ENCODE measurements at regions not wholly inside any gene's neighbourhood (a gene's known extent, or its start where the extent isn't known, plus 50 kb on each side); places are given as distances from the start of the nearest gene placed in this dataset.

DNA sequence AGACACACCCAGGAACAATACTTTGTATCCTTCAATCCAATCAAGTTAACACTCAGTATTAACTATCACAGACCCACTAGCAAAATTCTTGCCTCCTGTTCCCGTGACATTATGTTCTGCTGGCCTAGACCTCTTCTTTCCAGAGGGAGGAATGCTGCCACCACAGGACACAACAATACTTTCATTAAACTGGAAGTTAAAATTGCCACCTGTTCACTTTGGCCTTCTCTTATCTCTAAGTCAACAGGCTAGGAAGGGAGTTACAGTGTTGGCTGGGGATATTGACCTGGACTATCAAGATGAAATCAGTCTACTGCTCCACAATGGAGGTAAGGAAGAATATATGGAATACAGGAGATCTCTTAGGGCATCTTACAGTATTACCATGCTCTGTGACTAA, 1000.4 kb upstream of the GBE1 start:
- Histone ChIP-seq H3K4me1 (no peaks in the 10 kb centered on the region), H3K4me2 (no peak overlapping the region), H3K27me3 (no peaks in the 10 kb centered on the region), H3K9me3 (replicated peaks in 1 of 11) (no peaks in the 10 kb centered on the region), H3K36me3 (no peaks in the 10 kb centered on the region), H3K9ac (no peak overlapping the region), H4K20me1 (no peaks in the 10 kb centered on the region), H3K4me3 (no peak overlapping the region), H3K27ac (no peak overlapping the region)
- TF ChIP-seq Cebpa-rat (IDR thresholded peaks at IDR 0.05), result no peak

DNA sequence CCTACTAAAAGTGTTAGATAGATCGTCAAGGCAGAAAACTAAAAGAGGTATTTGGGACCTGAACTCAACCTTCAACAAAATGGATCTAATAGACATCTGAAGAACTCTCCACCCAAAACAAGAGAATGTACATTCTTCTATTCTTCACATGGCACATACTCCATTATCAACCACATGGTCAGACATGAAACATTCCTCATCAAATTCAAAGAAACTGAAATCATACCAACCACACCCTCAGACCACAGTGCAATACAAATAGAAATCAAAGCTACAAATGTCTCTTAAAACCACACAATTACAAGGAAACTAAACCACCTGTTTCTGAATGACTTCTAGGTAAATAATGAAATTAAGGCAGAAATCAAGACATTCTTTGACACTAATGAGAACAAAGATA, 984.1 kb upstream of the GBE1 start:
- TF ChIP-seq Cebpa-rat (IDR thresholded peaks at IDR 0.05), result no peak
- Histone ChIP-seq H3K9me3 (replicated peaks in 1 of 11) (no peaks in the 10 kb centered on the region), H3K36me3 (no peaks in the 10 kb centered on the region), H3K27me3 (no peaks in the 10 kb centered on the region), H3K4me3 (no peak overlapping the region), H3K4me1 (no peaks in the 10 kb centered on the region), H3K4me2 (no peak overlapping the region), H3K9ac (no peak overlapping the region), H3K27ac (no peak overlapping the region), H4K20me1 (no peaks in the 10 kb centered on the region)

DNA sequence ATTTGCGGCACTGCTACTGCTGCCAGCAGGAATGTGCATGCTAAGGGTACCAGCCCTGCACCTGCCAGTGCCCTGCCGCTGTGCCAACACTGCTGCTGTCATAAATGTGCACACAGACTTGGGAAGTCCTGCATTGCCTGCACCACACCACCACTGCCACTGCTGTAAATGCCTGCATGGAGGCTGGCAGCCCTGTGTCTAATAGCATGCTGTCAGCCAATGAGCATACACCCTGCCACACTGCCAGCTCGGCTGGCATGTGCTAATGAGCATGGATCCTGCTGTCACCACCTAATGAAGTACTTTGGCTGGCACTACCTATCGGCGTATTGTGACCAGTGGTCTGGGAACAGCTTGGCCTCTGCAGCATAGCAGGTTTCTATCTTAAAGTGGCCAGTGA, 981.8 kb upstream of the GBE1 start:
- TF ChIP-seq Cebpa-rat (IDR thresholded peaks at IDR 0.05), result no peak
- no peak overlapping the region for H3K4me3 ChIP-seq

DNA sequence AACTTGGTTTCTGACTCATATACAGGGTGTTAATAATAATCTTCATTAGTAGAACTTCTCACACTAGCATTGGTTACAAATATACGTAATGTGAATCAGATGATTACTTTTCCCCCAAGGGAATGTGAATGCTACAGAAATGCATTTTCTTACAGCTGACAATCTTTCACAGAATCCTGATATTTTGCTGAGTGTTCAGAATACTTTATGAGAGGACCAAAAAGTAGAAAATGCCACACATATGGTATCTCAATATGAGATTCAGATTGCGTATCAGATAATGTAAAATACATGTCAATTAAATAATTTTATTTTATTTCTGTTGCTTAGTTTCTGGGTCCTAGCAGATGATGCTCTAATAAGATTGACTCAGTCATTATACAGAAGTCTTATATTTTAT, 979.9 kb upstream of the GBE1 start:
- no peak overlapping the region for H3K4me2 ChIP-seq
- no peaks in the 10 kb centered on the region for H3K27me3 ChIP-seq
- no peak overlapping the region for H3K27ac ChIP-seq
- no peaks in the 10 kb centered on the region for H4K20me1 ChIP-seq
- H3K9ac ChIP-seq, result no peak overlapping the region
- H3K9me3 ChIP-seq (replicated peaks in 1 of 11), result no peaks in the 10 kb centered on the region
- H3K4me3 ChIP-seq, result no peak overlapping the region
- no peak for TF ChIP-seq Cebpa-rat (IDR thresholded peaks at IDR 0.05)
- H3K4me1 ChIP-seq, result peaks cover 4 to 7% (median 6%) of the 10 kb centered on the region in 10 experiments; a peak in 15 of 20 replicates
- no peaks in the 10 kb centered on the region for H3K36me3 ChIP-seq

More for the DNA sequence above, 981.8 kb upstream of the GBE1 start:
- Histone ChIP-seq H3K9me3 (replicated peaks in 1 of 11) (no peaks in the 10 kb centered on the region), H3K4me1 (no peaks in the 10 kb centered on the region), H3K27me3 (no peaks in the 10 kb centered on the region), H3K36me3 (no peaks in the 10 kb centered on the region), H3K27ac (no peak overlapping the region), H4K20me1 (no peaks in the 10 kb centered on the region), H3K9ac (no peak overlapping the region), H3K4me2 (no peak overlapping the region)

DNA sequence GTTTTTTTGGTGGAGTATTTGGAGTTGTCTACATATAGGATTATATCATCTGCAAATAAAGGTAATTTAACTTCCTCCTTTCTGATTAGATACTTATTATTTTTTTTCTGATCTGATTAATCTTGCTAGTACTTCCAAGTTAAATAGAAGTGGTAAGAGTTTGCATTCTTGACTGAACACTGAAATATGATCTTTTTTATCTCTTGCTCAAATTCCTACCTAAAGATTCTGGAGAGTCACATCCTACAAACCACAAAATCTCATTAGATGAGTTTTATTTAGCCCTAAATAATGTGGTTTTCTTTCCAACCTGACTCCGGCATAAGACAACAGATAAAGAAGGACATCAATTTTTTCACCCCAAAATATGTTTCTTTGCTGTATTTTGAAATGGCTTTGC, 977.9 kb upstream of the GBE1 start:
- Histone ChIP-seq H3K9ac (no peak overlapping the region), H3K36me3 (no peaks in the 10 kb centered on the region), H3K4me1 (peaks cover 4 to 8% (median 6%) of the 10 kb centered on the region in 10 experiments; a peak in 15 of 20 replicates), H3K4me2 (no peak overlapping the region), H3K9me3 (replicated peaks in 1 of 11) (no peaks in the 10 kb centered on the region), H4K20me1 (no peaks in the 10 kb centered on the region), H3K4me3 (no peak overlapping the region), H3K27ac (no peak overlapping the region), H3K27me3 (no peaks in the 10 kb centered on the region)
- no peak for TF ChIP-seq Cebpa-rat (IDR thresholded peaks at IDR 0.05)

DNA sequence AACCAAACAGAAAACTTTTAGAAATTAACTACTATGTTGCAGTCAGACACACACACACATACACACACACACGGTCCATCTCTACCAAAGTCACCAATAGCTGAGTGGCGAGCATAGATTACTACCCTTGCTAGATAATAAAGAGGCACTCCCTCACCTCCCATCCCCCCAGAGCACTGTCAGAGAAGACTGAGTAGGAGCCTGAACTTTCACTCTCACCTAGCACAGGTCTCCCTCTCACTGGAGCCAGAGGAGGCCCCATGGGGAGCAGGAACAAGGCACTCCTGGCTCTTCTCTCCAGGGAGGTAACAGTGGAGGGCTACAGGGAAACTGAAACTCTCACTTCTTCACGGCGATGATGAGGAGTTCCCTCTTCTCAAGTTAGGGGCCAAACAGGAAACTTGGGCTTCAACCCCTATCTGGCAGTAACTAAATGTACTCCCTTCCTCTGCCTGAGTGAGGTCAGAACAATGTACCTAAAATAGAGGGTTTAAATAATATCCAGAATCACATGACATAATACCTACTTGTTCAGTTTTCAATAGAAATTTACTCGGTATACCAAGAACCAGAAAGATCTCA, 975.3 kb upstream of the GBE1 start:
- H3K4me1 ChIP-seq, result peaks cover 4 to 8% (median 6%) of the 10 kb centered on the region in 10 experiments; a peak in 15 of 20 replicates
- H3K4me2 ChIP-seq, result peak overlapping the region; percentile 2 to 78 (median 41); a peak in 19 of 22 replicates
- H3K4me3 ChIP-seq, result no peak overlapping the region
- H4K20me1 ChIP-seq, result no peaks in the 10 kb centered on the region
- no peak overlapping the region for H3K9ac ChIP-seq
- no peak overlapping the region for H3K27ac ChIP-seq
- no peaks in the 10 kb centered on the region for H3K36me3 ChIP-seq
- H3K27me3 ChIP-seq, result no peaks in the 10 kb centered on the region
- no peaks in the 10 kb centered on the region for H3K9me3 ChIP-seq (replicated peaks in 1 of 11)
- no peak for TF ChIP-seq Cebpa-rat (IDR thresholded peaks at IDR 0.05)

DNA sequence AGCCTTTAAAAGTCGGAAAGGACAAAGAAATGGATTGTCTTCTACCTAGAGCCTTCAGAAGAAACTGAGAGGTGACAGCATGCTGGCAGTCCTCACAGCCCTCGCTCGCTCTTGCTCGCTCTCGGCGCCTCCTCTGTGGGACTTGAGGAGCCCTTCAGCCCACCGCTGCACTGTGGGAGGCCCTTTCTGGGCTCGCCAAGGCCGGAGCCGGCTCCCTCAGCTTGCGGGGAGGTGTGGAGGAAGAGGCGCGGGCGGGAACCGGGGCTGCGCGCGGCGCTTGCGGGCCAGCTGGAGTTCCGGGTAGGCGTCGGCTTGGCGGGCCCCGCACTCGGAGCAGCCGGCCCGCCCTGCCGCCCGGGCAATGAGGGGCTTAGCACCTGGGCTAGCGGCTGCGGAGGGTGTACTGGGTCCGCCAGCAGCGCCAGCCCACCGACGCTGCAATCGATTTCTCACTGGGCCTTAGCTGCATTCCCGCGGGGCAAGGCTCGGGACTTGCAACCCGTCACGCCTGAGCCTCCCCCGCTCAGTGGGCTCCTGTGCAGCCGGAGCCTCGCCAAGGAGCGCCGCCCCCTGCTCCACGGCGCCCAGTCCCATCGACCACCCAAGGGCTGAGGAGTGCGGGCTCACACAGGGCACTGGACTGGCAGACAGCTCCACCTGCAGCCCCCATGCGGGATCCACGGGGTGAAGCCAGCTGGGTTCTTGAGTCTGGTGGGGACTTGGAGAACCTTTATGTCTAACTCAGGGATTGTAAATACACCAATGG, 953.8 kb upstream of the GBE1 start:
- H3K27ac ChIP-seq, result no peak overlapping the region
- H3K9ac ChIP-seq, result no peak overlapping the region
- no peaks in the 10 kb centered on the region for H3K4me1 ChIP-seq
- no peaks in the 10 kb centered on the region for H4K20me1 ChIP-seq
- TF ChIP-seq Cebpa-rat (IDR thresholded peaks at IDR 0.05), result no peak
- H3K4me2 ChIP-seq, result no peak overlapping the region
- H3K9me3 ChIP-seq (replicated peaks in 1 of 11), result peaks cover 10 to 20% (median 14%) of the 10 kb centered on the region in 11 experiments
- H3K36me3 ChIP-seq, result no peaks in the 10 kb centered on the region
- H3K4me3 ChIP-seq, result no peak overlapping the region
- no peaks in the 10 kb centered on the region for H3K27me3 ChIP-seq

DNA sequence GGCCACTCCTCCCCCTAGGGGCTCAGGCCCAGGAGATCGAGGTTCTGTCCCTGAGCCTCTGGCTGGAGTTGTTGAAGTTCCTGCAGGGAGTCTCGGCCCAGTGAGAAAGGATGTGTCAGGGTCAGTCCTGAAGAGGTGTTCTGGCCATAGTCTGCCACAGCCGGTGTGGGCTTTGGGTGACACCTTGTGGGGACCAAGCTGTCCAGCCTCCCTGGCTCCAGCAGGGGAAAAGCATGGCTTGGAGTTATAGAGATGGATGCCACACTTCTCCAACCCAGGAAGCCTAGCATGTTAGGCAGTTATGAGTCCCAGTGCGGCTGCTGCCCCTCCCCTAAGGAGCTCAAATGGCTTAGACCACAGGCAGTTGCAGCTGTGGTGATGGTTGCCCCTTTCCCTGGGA, 945.6 kb upstream of the GBE1 start:
- no peaks in the 10 kb centered on the region for H3K9me3 ChIP-seq (replicated peaks in 1 of 11)
- no peaks in the 10 kb centered on the region for H3K4me1 ChIP-seq
- H3K4me3 ChIP-seq, result no peak overlapping the region
- H4K20me1 ChIP-seq, result no peaks in the 10 kb centered on the region
- H3K27ac ChIP-seq, result no peak overlapping the region
- no peak overlapping the region for H3K4me2 ChIP-seq
- TF ChIP-seq Cebpa-rat (IDR thresholded peaks at IDR 0.05), result no peak
- no peaks in the 10 kb centered on the region for H3K27me3 ChIP-seq
- no peaks in the 10 kb centered on the region for H3K36me3 ChIP-seq
- H3K9ac ChIP-seq, result no peak overlapping the region

DNA sequence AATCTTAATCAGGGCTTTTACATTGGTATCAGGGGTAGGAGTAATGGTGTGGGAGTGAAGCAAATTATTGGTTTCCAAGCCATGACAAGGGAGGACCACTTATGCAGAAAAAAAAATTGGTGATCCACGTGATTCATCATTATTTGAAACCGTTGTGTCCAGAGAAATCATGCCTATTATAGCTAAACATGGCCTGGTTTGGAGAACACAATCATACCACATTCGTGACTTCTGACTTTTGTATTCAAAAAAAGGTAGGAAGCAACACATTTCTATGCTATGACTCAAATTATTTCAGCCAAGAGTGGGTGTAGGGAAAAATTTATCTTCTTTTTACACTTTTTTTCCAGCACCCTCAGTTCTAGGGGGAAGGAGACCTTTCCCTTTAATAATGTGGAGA, 924.3 kb upstream of the GBE1 start:
- Histone ChIP-seq H3K9ac (no peak overlapping the region), H3K4me3 (no peak overlapping the region), H3K36me3 (no peaks in the 10 kb centered on the region), H3K4me1 (peaks cover 0 to 13% (median 0%) of the 10 kb centered on the region in 10 experiments; a peak in 3 of 20 replicates), H3K27me3 (no peaks in the 10 kb centered on the region), H3K4me2 (no peak overlapping the region), H4K20me1 (no peaks in the 10 kb centered on the region), H3K27ac (no peak overlapping the region), H3K9me3 (replicated peaks in 1 of 11) (no peaks in the 10 kb centered on the region)
- TF ChIP-seq Cebpa-rat (IDR thresholded peaks at IDR 0.05), result no peak

All from BLaER1 treated with 17β-estradiol and CSF1 and Interleukin-3, amounts not matched to agents 10 nM and 100 nM (cell line).